GM19025 (cell line): ENCODE measurements at regions not wholly inside any gene's neighbourhood (a gene's known extent, or its start where the extent isn't known, plus 50 kb on each side); places are given as distances from the start of the nearest gene placed in this dataset.

Source experiments
- ATAC-seq: cut with Tn5 transposase; IDR thresholded peaks from one replicate; pipeline ENCODE4 v1.9.1; 2021; ENCODE audit warnings: mild to moderate bottlenecking, low read depth, moderate library complexity; ENCODE audit not compliant: unreplicated experiment

GRCh38 chr2:122980671-122981070 is 1044.4 kb upstream of the CNTNAP5 start:
- no peak for ATAC-seq

DNA sequence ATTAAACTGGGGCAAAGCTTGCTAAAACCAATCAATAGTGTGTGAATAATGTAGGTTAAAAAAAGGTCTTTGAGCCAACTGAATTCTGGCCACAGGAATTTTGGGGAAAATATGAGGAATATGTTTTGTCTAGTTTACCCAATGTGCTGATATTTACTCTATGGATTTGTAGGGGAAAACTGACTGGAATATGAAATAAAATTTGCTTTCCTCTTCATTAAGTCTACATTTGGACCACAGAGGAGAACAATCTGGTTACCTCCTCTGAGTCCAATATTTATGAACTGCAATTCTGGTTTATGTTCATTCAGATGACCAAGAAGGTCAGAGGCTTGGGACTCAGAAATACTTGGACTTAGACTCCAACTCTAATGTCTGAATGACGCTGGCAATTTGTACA is 1042.2 kb upstream of the CNTNAP5 start:
- no peak for ATAC-seq

- no peak for ATAC-seq
Measured at GRCh38 chr2:122988395-122989221, 1036.5 kb upstream of the CNTNAP5 start.

GRCh38 chr2:122993592-122993991 is 1031.5 kb upstream of the CNTNAP5 start:
- no peak for ATAC-seq

- no peak for ATAC-seq
Measured at GRCh38 chr2:122999258-122999657, 1025.8 kb upstream of the CNTNAP5 start.

DNA sequence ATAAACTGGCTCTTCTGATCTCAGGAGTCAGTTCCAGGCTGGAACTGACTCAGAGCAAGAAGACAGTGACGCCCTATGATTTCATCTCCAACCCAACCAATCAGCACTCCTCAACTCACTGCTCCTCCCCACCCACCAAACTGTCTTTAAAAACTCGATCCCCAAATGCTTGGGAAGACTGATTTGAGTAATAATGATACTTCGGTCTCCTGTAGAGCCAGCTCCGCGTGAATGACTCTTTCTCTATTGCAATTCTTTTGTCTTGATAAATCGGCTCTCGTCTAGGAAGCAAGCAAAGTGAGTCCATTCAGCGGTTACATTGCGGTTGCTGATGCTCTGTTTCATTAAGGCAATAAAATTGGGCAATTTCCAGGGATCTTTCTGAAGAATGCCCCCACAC is 1025.3 kb upstream of the CNTNAP5 start:
- no peak for ATAC-seq

DNA sequence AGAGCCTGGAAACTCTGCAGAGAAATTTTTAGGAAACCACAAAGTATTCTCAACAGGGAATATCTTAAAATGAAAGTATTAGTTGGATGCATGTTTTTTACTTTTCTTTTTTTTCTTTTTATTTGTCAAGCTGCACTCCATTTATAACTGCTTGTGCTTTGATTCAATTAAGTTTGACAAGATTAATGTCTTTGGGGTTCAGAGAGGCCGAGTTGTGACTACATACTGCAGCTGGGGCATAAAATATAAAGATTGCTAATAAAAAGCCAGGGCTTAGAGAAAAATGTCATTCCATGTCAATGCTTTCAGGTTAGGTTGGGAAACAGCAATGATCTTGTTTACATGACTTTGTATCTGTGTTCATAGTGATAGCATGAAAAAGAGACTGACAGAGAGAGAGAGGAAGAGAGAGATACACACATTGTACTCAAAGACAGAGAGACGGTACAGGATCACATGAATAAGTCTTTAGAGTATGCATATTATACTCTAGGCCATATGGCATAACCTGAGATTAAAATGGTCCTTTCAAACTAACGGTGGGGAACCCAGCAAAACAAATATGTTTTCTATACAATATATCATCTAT is 1022.3 kb upstream of the CNTNAP5 start:
- ATAC-seq: no peak

DNA sequence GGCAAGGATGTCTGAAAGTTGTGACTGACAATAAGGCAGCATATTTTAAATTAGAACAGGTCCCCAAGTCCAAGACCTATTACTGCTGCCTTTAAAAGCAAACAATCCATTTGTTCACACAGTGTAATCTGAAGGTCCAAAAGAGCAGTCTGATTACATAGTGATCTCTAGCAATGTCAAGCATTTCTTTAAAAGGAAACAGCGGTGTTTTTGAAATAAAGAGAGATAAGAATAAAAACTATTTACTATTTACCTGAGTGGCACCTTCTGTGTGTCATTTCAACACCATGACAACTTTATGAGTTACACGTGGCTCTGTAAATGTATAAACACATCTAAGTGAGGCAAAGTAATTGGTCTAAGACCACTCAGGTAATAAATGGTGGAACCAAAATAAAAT is 1009.9 kb upstream of the CNTNAP5 start:
- ATAC-seq: no peak

GRCh38 chr2:123035541-123035940 is 989.5 kb upstream of the CNTNAP5 start:
- ATAC-seq: no peak

DNA sequence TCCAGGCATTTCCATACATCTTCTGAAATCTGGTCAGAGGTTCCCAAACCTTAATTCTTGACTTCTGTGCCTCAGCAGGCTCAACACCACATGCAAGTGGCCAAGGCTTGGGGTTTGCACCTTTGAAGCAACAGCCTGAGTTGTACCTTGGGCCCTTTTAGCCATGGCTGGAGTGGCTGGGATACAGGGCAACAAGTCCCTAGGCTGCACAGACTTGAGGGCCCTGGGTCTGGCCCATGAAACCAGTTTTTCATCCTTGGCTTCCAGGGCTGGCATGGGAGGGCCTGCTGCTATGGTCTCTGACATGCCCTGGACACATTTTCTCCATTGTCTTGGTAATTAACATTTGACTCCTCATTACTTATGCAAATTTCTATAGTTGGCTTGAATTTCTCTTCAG is 988.8 kb upstream of the CNTNAP5 start:
- ATAC-seq: no peak

DNA sequence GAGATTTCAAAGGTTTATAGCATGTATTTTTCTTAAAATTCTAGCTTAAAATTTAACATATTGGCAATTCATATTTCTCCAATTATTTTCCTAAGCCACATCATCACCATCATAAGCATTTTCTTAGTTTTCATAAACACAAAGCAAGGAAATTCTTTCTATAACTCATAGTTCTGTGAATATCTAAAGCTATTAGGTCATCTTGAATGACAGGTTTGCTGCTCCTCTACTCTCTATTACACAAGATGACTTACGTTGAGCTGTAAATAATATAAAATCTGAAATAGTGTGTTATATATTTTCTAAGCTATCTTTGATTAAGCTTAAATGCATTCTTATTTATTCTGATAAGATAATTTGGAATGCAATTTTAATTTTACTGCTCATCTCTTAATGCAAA is 984.6 kb upstream of the CNTNAP5 start:
- no peak for ATAC-seq

GRCh38 chr2:123043458-123043857 is 981.6 kb upstream of the CNTNAP5 start:
- ATAC-seq: no peak

DNA sequence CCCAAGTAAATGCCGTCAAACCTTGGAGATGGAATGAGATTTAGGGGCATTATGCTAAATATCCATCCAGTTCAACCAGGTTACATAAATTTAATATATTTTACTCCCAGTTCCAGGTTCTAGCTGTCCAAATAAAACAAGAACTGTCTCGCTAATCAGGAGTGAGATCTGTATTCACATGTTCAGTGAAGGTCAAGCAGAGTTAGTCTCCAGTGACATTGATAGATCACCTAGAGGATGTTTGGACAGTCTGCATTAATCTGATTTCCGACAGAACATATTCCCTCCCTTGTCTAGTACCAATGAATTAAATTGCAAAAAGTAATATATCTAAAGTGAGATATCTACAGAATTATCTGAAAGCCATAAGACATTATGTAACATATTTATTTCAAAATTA is 979.4 kb upstream of the CNTNAP5 start:
- ATAC-seq: no peak

DNA sequence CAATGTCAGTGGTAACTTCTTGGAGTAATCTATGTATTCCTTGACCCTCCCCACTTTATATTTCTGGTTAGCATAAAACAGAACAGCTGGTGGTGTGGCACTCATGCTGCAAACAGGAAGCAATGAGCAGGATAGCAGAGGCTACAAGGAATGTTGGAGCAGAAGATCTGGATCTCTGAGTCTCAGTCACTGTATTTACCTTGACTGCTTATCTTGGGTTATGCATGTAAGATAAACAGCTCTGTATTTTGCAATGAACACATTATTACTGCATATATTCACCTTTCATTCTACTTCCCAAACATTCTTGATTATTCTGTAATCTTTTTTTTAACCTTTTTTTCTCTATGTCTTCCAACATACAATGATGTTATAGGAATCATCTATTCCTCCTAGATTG is 977.9 kb upstream of the CNTNAP5 start:
- ATAC-seq: no peak

- no peak for ATAC-seq
Measured at GRCh38 chr2:123051136-123051535, 974.0 kb upstream of the CNTNAP5 start.

DNA sequence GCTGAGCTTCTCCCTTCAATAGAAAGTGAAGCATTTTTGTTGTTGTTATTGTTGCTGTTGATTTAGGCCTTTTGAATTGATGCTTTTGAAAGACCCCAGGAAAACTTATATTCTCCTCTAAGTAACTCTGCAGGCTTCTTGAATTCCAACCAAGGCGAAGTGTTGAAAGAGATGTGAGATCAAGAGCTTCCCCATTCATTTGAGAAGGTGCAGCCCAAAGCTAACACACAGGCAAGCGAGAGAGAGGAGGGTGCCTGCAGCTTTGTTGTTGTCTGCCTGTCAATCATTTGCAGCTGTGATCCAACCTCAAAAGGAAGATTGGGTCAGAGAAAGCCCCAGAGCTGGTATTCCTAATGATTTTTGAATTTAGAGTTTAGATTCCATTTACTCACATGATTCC is 963.6 kb upstream of the CNTNAP5 start:
- no peak for ATAC-seq

GRCh38 chr2:123073371-123073770 is 951.7 kb upstream of the CNTNAP5 start:
- no peak for ATAC-seq

GRCh38 chr2:123073956-123074355 is 951.1 kb upstream of the CNTNAP5 start:
- no peak for ATAC-seq

- no peak for ATAC-seq
Measured at GRCh38 chr2:123077101-123077500, 948.0 kb upstream of the CNTNAP5 start.

DNA sequence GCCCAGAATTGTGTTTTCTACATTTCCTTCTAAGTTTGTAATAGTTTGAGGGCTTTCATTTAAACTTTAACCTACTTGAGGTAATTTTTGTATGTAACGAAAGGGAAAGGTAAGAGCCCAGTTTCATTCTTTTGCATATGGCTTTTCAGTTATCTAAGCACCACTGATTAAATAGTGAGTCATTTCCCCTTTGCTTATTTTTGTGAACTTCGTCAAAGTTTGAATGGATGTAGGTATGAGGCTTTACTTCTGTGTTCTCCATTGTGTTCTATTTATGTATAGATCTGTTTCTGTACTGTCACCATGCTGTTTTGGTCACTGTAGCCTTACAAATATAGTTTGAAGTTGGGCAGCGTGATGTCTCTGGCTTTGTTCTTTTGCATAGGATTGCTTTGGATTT is 944.8 kb upstream of the CNTNAP5 start:
- ATAC-seq: peak; percentile 51

DNA sequence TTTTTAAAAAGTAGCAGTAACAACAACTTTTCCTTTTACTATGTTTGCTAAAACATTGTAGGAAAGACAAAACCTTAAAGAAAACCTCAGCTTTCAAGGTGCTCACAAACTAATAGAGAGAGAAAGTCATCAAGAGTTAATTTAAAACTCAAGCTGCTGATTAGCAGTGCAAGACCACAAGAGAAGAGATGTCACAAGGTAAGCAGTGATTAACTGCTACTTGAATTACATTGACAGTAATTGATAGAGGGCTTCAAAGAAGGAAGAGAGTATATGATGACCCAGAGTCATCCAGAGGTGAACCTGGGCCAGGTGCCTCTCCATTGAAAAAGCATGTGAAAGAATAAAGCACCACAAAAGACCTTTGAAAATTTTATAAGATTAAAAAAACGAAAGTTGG is 939.6 kb upstream of the CNTNAP5 start:
- no peak for ATAC-seq
